ENCODE measurements at regions not wholly inside any gene's neighbourhood (a gene's known extent, or its start where the extent isn't known, plus 50 kb on each side); places are given as distances from the start of the nearest gene placed in this dataset.

DNA sequence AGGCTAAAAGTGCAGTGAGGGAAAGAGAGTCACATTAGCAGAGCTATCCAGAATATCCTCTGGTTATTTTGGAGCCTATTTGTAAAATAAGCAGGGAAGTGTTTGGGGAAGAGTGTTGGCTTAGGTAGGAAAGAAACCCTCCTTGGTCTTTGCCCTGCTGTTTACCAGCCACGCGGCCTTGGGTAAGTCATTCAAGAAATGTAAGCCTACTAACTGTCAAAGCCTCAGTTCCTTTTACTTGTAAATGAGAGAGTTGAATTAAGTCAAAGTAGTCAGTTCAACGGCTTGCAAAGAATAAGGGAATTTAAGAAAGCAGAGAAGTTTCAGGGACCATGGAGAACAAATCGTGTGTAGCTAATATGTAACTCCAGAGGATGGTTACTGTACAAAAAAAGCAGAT, 75.8 kb upstream of the TNC start:
- TF ChIP-seq POLR2AphosphoS5 (IDR thresholded peaks at IDR 0.05) = no peak
- no peak for TF ChIP-seq POLR2A (IDR thresholded peaks at IDR 0.05)
- TF ChIP-seq CTCF (IDR thresholded peaks at IDR 0.05) = no peak
- H3K9me3 ChIP-seq = no peaks in the 10 kb centered on the region
- H3K36me3 ChIP-seq = no peaks in the 10 kb centered on the region
- H3K27me3 ChIP-seq (replicated peaks; ENCODE audit: insufficient read depth) = no peaks in the 10 kb centered on the region
- H3K4me1 ChIP-seq (replicated peaks) = no peaks in the 10 kb centered on the region
- no peak overlapping the region for H3K27ac ChIP-seq
- no peak overlapping the region for H3K4me3 ChIP-seq
- WGBS = 93% methylated on average over 4 of the region's 4 CpGs
- no peak for DNase-seq (ENCODE audit: low spot score)
- intact Hi-C loops (cut with DNase I) = loop anchor here (10.0 kb wide), 1 partner anchor 99 kb away; no protein-coding TSS in a partner anchor

DNA sequence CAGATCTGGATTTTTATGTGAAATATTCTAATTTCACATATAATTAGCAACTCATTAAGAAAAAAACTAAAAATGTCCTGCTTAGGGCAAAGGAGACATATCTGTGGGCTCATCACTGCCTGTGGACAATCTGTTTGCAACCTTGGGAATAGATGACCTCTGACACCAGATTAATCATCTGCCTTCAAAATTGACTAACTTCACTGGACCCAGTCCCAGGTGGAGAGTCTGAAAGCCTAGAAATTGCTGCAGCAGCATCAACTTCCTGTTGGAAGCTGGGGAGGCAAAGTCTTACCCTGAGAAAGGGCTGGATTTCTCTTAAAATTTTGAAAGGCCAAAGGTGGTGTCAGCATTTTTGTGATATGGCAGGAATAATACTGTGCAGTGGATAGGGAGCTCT, 76.3 kb upstream of the TNC start:
- no peaks in the 10 kb centered on the region for H3K9me3 ChIP-seq
- no peaks in the 10 kb centered on the region for H3K4me1 ChIP-seq (replicated peaks)
- no peaks in the 10 kb centered on the region for H3K36me3 ChIP-seq
- no peak overlapping the region for H3K27ac ChIP-seq
- TF ChIP-seq CTCF (IDR thresholded peaks at IDR 0.05) = no peak
- TF ChIP-seq POLR2AphosphoS5 (IDR thresholded peaks at IDR 0.05) = no peak
- TF ChIP-seq POLR2A (IDR thresholded peaks at IDR 0.05) = no peak
- DNase-seq (ENCODE audit: low spot score) = no peak
- H3K27me3 ChIP-seq (replicated peaks; ENCODE audit: insufficient read depth) = no peaks in the 10 kb centered on the region
- intact Hi-C loops (cut with DNase I) = loop anchor here (10.0 kb wide), 1 partner anchor 99 kb away; no protein-coding TSS in a partner anchor
- no peak overlapping the region for H3K4me3 ChIP-seq

GRCh38 chr9:115195912-115196311, 78.0 kb upstream of the TNC start:
- TF ChIP-seq POLR2AphosphoS5 (IDR thresholded peaks at IDR 0.05) = no peak
- no peak for TF ChIP-seq CTCF (IDR thresholded peaks at IDR 0.05)
- TF ChIP-seq POLR2A (IDR thresholded peaks at IDR 0.05) = no peak
- Histone ChIP-seq H3K4me1 (replicated peaks) (no peaks in the 10 kb centered on the region), H3K9me3 (no peaks in the 10 kb centered on the region), H3K27ac (no peak overlapping the region), H3K27me3 (replicated peaks; ENCODE audit: insufficient read depth) (no peaks in the 10 kb centered on the region), H3K36me3 (no peaks in the 10 kb centered on the region), H3K4me3 (no peak overlapping the region)
- no peak for DNase-seq (ENCODE audit: low spot score)
- intact Hi-C loops (cut with DNase I) = loop anchor here (5.0 to 10.0 kb wide), 2 partner anchors 34 to 101 kb away; no protein-coding TSS in a partner anchor
- 92% methylated on average over 1 of the region's 1 CpG for WGBS

- H3K27me3 ChIP-seq (replicated peaks; ENCODE audit: insufficient read depth) = no peaks in the 10 kb centered on the region
- no peaks in the 10 kb centered on the region for H3K4me1 ChIP-seq (replicated peaks)
- TF ChIP-seq POLR2A (IDR thresholded peaks at IDR 0.05) (no peak), CTCF (IDR thresholded peaks at IDR 0.05) (no peak), POLR2AphosphoS5 (IDR thresholded peaks at IDR 0.05) (no peak)
- no peak overlapping the region for H3K27ac ChIP-seq
- H3K36me3 ChIP-seq = no peaks in the 10 kb centered on the region
- intact Hi-C loops (cut with DNase I) = loop anchor here (5.0 to 10.0 kb wide), 2 partner anchors 35 to 102 kb away; no protein-coding TSS in a partner anchor
- WGBS = 76% methylated on average over 3 of the region's 3 CpGs
- no peaks in the 10 kb centered on the region for H3K9me3 ChIP-seq
- DNase-seq (ENCODE audit: low spot score) = no peak
- H3K4me3 ChIP-seq = no peak overlapping the region
Measured at GRCh38 chr9:115196919-115197318, 79.0 kb upstream of the TNC start.

- no peaks in the 10 kb centered on the region for H3K36me3 ChIP-seq
- H3K4me1 ChIP-seq (replicated peaks) = no peaks in the 10 kb centered on the region
- no peaks in the 10 kb centered on the region for H3K9me3 ChIP-seq
- TF ChIP-seq POLR2AphosphoS5 (IDR thresholded peaks at IDR 0.05) (peak; percentile 33), POLR2A (IDR thresholded peaks at IDR 0.05) (no peak)
- H3K27ac ChIP-seq = no peak overlapping the region
- no peaks in the 10 kb centered on the region for H3K27me3 ChIP-seq (replicated peaks; ENCODE audit: insufficient read depth)
- DNase-seq (ENCODE audit: low spot score) = peak; percentile 10
- intact Hi-C loops (cut with DNase I) = loop anchor here (5.0 to 10.0 kb wide), 2 partner anchors 36 to 103 kb away; no protein-coding TSS in a partner anchor
- 8% methylated on average over 4 of the region's 4 CpGs for WGBS
- no peak overlapping the region for H3K4me3 ChIP-seq
Measured at GRCh38 chr9:115198001-115198400, 80.0 kb upstream of the TNC start.

Measured in prostate gland (tissue), 2 donors.